ENCODE measurements at regions not wholly inside any gene's neighbourhood (a gene's known extent, or its start where the extent isn't known, plus 50 kb on each side); places are given as distances from the start of the nearest gene placed in this dataset.

DNA sequence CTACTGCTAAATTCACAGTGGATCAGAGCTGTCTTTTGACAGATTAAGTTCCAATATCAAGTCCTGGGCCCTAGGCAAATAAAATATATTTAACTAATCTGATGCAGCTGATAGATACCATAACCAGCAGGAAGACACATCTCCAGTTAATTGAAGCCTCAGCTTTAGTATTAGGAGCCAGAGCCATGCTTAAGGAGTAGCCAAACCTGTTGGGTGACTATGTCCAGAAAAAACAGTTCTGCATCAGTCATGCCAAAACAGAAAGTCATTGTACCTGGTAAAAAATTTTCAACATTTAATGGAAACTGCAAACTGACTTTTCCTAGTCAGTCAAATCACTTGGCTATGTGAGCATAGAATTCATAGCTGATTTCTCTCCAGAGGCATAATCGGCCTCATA lies 200.5 kb upstream of the RUNX1 start:
- no peak for DNase-seq (ENCODE audit: low read depth in 1 of 2, low spot score in 1 of 2)
- H3K4me3 ChIP-seq = no peak overlapping the region
- H3K27ac ChIP-seq = no peak overlapping the region
- ChIA-PET CTCF (interaction anchor here (1.4 kb wide), 1 partner anchor 17 kb away, joined by 3 read pairs; no protein-coding TSS in a partner anchor), POLR2A (no interaction called here)
- ATAC-seq = no peak
- no peaks in the 10 kb centered on the region for H3K4me1 ChIP-seq
- 82% methylated on average over 1 of the region's 1 CpG for WGBS (ENCODE audit: missing lambda C conversion rate)
- TF ChIP-seq EP300 (IDR thresholded peaks at IDR 0.05) (no peak), FOSL2 (IDR thresholded peaks at IDR 0.05) (no peak), FOSL2 (CRISPR knock-in tag; IDR thresholded peaks at IDR 0.05) (no peak), HEYL (CRISPR knock-in tag; IDR thresholded peaks at IDR 0.05) (no peak), ZFP36 (IDR thresholded peaks at IDR 0.05; ENCODE audit: borderline replicate concordance, partially characterized antibody) (no peak), TFCP2L1 (CRISPR knock-in tag; IDR thresholded peaks at IDR 0.05) (no peak), KDM1A (IDR thresholded peaks at IDR 0.05; ENCODE audit: low read depth) (no peak), HOXA7 (CRISPR knock-in tag; IDR thresholded peaks at IDR 0.05) (no peak)
- TF ChIP-seq, protein P1, sequence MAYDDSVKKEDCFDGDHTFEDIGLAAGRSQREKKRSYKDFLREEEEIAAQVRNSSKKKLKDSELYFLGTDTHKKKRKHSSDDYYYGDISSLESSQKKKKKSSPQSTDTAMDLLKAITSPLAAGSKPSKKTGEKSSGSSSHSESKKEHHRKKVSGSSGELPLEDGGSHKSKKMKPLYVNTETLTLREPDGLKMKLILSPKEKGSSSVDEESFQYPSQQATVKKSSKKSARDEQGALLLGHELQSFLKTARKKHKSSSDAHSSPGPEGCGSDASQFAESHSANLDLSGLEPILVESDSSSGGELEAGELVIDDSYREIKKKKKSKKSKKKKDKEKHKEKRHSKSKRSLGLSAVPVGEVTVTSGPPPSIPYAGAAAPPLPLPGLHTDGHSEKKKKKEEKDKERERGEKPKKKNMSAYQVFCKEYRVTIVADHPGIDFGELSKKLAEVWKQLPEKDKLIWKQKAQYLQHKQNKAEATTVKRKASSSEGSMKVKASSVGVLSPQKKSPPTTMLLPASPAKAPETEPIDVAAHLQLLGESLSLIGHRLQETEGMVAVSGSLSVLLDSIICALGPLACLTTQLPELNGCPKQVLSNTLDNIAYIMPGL (CRISPR knock-in tag; IDR thresholded peaks at IDR 0.05; ENCODE audit: borderline replicate concordance) = no peak
- TF ChIP-seq, protein P2, sequence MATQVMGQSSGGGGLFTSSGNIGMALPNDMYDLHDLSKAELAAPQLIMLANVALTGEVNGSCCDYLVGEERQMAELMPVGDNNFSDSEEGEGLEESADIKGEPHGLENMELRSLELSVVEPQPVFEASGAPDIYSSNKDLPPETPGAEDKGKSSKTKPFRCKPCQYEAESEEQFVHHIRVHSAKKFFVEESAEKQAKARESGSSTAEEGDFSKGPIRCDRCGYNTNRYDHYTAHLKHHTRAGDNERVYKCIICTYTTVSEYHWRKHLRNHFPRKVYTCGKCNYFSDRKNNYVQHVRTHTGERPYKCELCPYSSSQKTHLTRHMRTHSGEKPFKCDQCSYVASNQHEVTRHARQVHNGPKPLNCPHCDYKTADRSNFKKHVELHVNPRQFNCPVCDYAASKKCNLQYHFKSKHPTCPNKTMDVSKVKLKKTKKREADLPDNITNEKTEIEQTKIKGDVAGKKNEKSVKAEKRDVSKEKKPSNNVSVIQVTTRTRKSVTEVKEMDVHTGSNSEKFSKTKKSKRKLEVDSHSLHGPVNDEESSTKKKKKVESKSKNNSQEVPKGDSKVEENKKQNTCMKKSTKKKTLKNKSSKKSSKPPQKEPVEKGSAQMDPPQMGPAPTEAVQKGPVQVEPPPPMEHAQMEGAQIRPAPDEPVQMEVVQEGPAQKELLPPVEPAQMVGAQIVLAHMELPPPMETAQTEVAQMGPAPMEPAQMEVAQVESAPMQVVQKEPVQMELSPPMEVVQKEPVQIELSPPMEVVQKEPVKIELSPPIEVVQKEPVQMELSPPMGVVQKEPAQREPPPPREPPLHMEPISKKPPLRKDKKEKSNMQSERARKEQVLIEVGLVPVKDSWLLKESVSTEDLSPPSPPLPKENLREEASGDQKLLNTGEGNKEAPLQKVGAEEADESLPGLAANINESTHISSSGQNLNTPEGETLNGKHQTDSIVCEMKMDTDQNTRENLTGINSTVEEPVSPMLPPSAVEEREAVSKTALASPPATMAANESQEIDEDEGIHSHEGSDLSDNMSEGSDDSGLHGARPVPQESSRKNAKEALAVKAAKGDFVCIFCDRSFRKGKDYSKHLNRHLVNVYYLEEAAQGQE (IDR thresholded peaks at IDR 0.05) = no peak
- TF ChIP-seq, protein P3, sequence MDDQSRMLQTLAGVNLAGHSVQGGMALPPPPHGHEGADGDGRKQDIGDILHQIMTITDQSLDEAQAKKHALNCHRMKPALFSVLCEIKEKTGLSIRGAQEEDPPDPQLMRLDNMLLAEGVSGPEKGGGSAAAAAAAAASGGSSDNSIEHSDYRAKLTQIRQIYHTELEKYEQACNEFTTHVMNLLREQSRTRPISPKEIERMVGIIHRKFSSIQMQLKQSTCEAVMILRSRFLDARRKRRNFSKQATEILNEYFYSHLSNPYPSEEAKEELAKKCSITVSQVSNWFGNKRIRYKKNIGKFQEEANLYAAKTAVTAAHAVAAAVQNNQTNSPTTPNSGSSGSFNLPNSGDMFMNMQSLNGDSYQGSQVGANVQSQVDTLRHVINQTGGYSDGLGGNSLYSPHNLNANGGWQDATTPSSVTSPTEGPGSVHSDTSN (IDR thresholded peaks at IDR 0.05) = no peak
- H3K4me2 ChIP-seq = no peak overlapping the region
- no peak for FAIRE-seq
- H3K9me3 ChIP-seq = no peaks in the 10 kb centered on the region

DNA sequence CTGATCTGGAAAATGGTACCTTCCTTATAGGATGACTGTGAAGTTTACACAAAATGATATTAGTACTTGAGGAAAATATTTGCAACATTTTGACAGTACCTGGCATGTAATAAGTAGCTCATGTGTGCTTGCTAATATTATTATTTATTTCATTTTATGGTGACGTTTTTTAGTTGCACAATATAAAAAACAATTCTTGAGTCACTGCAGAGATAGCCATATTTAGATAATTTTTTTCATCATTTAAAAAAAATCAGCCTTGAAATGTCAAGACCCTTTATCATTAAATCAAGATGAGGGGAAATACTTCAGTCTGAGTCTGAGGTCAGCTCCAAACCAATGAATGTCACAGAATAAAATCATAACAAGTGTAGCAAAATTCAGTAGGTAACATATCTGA lies 196.8 kb upstream of the RUNX1 start:
- no peak overlapping the region for H3K27ac ChIP-seq
- WGBS (ENCODE audit: missing lambda C conversion rate) = 35% methylated on average over 1 of the region's 1 CpG
- no peak overlapping the region for H3K4me3 ChIP-seq
- no peak for TF ChIP-seq TFCP2L1 (CRISPR knock-in tag; IDR thresholded peaks at IDR 0.05)
- TF ChIP-seq RNF2 (IDR thresholded peaks at IDR 0.05; ENCODE audit: borderline replicate concordance, low read depth) = no peak
- no peak for TF ChIP-seq BHLHE40 (IDR thresholded peaks at IDR 0.05; ENCODE audit: low read depth, low read length)
- no peak for TF ChIP-seq EHMT2 (IDR thresholded peaks at IDR 0.05; ENCODE audit: low read depth)
- no peak for TF ChIP-seq ZFP36 (IDR thresholded peaks at IDR 0.05; ENCODE audit: borderline replicate concordance, partially characterized antibody)
- TF ChIP-seq, protein P3 (IDR thresholded peaks at IDR 0.05) = no peak
- TF ChIP-seq MAFK (IDR thresholded peaks at IDR 0.05; ENCODE audit: partially characterized antibody) = no peak
- no peak for TF ChIP-seq HOXA7 (CRISPR knock-in tag; IDR thresholded peaks at IDR 0.05)
- TF ChIP-seq MAZ (IDR thresholded peaks at IDR 0.05; ENCODE audit: borderline replicate concordance, low read depth, low read length) = no peak
- TF ChIP-seq CHD2 (IDR thresholded peaks at IDR 0.05; ENCODE audit: low read length, partially characterized antibody) = no peak
- no peaks in the 10 kb centered on the region for H3K4me1 ChIP-seq
- FAIRE-seq (no peak), DNase-seq (ENCODE audit: low read depth in 1 of 2, low spot score in 1 of 2) (no peak), ATAC-seq (no peak)
- H3K9me3 ChIP-seq = no peaks in the 10 kb centered on the region
- ChIA-PET CTCF (interaction anchor here (1.2 kb wide), 1 partner anchor 147 kb away, joined by 3 read pairs; no protein-coding TSS in a partner anchor), POLR2A (no interaction called here)
- H3K4me2 ChIP-seq = no peak overlapping the region

All from A549 (cell line).